ENCODE measurements at regions not wholly inside any gene's neighbourhood (a gene's known extent, or its start where the extent isn't known, plus 50 kb on each side); places are given as distances from the start of the nearest gene placed in this dataset.

- TF ChIP-seq EZH2phosphoT487 (IDR thresholded peaks at IDR 0.05; ENCODE audit: borderline replicate concordance, low read depth, low read length) (no peak), CTCF (conservative IDR thresholded peaks at IDR 0.05; ENCODE audit: low read length) (no peak)
These were observed 117.0 kb upstream of the PLD5 start for GRCh38 chr1:242641461-242641860.

All from OCI-LY7 (cell line).